HG02642 (cell line): ENCODE measurements at regions not wholly inside any gene's neighbourhood (a gene's known extent, or its start where the extent isn't known, plus 50 kb on each side); places are given as distances from the start of the nearest gene placed in this dataset.

ENCODE experiments used
- ATAC-seq: cut with Tn5 transposase; IDR thresholded peaks from one replicate; pipeline ENCODE4 v1.9.1; 2021; ENCODE audit warnings: mild to moderate bottlenecking; ENCODE audit not compliant: unreplicated experiment, poor library complexity

GRCh38 chr5:155733935-155734334 is 593.0 kb upstream of the SGCD start:
- ATAC-seq, result no peak

GRCh38 chr5:155735388-155735787 is 591.6 kb upstream of the SGCD start:
- no peak for ATAC-seq

DNA sequence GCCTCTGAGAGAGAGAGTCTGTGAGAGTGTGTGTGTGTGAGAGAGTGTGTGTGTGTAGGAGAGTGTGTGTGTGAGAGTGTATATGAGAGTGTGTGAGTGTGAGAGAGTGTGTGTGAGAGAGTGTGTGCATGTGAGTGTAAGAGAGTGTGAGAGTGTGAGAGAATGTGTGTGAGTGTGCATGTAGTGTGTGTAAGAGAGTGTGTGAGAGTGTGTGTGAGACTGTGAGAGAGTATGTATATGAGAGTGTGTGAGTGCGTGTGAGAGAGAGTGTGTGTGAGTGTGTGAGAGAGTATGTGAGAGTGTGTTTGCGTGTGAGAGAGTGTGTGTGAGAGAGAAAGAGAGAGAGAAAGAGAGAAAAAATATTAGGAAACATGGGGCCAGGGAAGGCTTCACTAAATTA is 588.3 kb upstream of the SGCD start:
- ATAC-seq, result no peak

DNA sequence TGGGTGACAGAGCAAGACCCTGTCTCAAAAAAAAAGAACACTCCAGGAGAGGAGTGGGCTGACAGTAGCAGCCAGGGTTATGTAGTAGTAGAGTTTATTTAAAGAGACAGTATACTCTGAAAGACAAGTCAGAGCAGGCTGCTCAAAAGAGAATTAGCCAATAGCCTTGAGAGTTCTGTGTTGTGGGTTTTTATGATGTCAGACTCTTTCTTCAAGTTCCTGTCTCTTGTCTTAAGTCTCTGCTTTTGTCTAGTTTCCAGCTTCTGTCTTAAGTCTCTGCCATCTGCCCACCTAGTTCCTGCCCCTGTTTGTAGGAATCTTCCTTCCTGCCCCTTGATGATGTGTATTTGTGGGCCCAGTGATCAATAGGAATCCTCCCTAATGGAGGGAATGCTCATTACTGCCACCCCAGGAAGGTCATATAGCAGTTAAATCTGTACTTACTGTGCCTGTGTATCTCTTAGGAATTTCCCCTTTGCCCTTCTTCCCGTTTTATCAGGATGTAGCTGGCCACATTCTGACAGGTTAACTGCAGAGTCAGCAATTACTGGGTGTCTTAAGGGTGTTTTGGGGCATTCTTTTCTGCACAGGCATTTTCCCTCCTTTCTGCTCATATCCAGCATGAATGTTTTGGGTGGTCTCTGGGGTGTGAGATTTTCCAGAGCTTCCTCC is 580.5 kb upstream of the SGCD start:
- ATAC-seq, result no peak

GRCh38 chr5:155750101-155750500 is 576.9 kb upstream of the SGCD start:
- no peak for ATAC-seq

GRCh38 chr5:155750571-155750970 is 576.4 kb upstream of the SGCD start:
- ATAC-seq, result no peak

- ATAC-seq, result no peak
Observed at GRCh38 chr5:155753943-155754581, 572.9 kb upstream of the SGCD start.

- no peak for ATAC-seq
Observed at GRCh38 chr5:155759252-155759651, 567.7 kb upstream of the SGCD start.

- ATAC-seq, result no peak
Observed at GRCh38 chr5:155759984-155760383, 567.0 kb upstream of the SGCD start.

DNA sequence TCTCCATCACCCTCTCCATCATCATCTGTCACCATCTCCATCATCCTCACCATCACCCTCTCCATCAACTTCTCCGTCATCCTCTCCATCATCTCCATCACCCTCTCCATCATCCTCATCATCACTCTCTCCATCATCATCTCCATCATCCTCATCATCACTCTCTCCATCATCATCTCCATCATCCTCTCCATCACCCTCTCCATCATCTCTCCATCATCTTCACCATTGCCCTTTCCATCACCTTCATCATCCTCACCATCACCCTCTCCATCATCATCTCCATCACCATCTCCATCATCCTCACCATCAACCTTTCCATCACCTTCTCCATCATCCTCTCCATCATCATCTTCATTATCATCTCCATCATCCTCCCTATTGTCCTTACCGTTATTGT is 565.5 kb upstream of the SGCD start:
- no peak for ATAC-seq

- ATAC-seq, result no peak
Observed at GRCh38 chr5:155765715-155766114, 561.2 kb upstream of the SGCD start.

DNA sequence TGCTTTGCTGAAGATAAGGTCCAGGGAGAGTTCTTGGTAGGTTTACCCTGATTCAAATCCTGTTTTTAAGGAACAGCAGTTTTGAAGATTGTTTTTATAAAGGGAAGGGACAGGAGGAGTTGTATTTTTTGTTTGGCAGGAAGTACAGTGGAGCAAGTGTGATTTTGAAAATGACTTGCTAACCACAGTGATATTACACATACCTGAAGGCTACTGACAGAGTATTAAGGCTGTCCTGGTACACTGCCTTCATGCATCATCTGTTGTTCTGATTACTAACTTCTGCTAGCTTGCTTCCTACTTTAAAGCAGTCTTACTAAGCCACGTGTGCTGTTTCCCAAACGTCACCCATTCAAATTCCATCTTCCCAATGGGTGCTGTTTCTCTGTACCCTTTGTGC is 559.5 kb upstream of the SGCD start:
- no peak for ATAC-seq

DNA sequence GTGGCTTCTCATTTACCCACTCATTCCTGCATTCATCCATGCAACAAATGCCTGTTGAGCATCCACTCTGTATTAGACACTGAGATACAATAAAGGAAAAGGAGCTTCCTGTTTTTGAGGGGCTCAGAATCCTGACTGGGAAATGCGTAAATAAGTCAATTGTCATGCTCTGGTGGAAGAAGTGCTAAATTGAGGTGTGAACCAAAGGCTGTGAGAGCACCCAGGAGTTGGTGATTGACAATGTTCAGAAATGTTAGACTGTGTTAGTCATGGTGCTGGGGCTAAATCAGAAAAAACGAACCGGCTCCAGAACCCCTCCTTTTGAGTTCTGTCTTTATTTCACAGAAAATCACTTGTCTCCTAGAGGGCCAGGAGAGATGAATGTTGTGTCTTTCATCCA is 558.6 kb upstream of the SGCD start:
- no peak for ATAC-seq

DNA sequence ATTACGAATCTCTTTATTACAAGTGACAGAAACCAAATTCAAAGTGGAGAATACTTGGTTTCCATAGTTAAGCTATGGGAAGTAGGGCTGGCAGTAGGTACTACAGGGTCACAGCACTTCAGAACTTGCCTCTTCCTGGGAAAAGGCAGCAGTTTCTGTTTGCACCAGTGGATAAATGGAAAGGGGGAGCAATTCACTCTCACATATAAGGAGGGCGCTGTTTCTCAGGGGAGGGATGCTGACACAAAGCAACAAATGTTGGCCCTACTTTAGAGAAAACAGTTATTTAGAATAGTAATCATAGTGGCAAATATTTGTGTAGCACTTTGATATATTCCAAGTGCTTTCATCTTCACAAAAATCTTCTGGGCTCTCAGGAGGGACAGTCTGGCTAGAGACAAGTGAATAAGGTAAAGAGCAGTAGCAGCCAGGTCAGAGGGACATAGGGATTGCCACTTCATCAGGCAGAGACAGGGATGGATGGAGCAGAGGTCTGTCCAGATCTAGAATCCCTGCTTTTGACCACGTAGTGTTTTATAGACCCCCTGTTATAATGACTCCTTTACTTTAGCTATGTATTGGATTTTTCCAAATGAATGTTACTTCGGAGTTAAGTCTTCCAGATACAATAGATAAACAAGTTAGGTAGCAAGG is 554.8 kb upstream of the SGCD start:
- ATAC-seq, result no peak

GRCh38 chr5:155773680-155774079 is 553.3 kb upstream of the SGCD start:
- no peak for ATAC-seq

- no peak for ATAC-seq
Observed at GRCh38 chr5:155780260-155780659, 546.7 kb upstream of the SGCD start.

DNA sequence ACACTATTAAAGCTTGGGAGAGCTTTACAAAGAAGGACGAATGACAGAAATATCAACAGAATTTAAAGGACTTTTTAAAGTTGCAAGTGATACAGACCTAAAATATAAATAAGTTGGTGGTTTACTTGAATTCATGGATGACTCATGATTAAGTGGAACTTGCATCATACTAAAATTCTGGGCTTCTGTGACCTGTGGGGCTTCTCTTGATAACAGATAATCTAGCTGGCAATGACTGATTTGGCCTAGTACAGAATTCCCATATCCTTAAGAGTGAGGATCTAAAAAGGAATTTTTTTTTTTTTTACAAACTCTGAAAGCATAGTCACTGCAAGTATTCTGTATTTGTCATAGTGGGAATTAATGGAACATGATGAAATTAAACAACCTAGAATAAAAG is 543.7 kb upstream of the SGCD start:
- no peak for ATAC-seq

DNA sequence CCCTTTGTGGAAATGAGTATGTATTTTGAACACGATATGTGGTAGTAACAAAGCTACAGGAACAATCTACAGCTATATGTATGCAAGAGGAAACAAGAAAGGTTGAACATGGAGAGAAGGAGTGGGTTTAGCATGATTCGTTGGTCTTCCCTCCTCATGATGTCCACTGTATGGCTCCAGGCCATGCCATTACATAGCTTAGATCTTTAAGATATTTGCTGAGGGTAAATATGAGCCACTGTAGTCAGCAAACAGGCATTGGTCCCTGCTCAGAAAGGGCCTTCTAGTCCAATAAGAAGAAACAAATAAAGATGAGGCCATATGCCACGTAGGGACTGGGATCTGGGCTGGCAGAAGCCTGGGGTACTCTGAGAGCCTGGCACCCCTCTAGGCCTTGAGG is 543.2 kb upstream of the SGCD start:
- no peak for ATAC-seq

DNA sequence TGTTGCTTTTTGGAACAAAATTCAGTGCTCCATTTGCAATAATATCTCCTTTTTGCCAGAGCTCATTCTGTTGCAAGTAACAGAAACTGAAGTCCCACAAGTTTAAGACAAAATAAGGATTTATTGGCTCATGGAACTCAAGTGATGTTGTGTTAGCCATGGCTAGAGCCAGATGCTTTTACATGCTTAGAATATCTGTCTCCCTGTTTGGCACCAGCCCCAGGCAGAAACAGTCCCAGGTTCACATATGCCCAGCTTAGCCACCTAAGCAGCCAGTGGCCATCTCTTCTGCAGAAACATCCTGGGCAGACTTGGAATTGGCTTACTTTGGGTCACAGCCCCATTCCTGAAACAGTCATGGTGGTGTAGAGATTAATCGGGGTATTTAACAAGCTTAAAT is 540.9 kb upstream of the SGCD start:
- no peak for ATAC-seq

GRCh38 chr5:155792873-155793272 is 534.1 kb upstream of the SGCD start:
- ATAC-seq, result no peak

- ATAC-seq, result no peak
Observed at GRCh38 chr5:155794795-155795194, 532.2 kb upstream of the SGCD start.

DNA sequence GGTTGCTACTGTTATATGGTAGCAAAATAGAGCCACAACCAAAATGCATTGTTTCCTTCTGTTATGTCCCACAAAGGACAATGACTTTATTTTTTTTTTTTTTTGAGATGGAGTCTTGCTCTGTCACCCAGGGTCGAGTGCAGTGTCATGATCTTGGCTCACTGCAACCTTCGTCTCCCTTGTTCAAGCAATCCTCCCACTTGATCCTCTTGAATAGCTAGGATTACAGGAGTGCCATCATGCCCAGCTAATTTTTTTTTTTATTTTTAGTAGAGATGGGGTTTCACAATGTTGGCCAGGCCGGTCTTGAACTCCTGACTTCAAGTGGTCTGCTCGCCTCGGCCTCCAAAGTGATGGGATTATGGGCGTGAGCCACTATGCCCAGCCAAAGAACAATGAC is 527.7 kb upstream of the SGCD start:
- no peak for ATAC-seq
